GM18951 (cell line): ENCODE measurements at regions not wholly inside any gene's neighbourhood (a gene's known extent, or its start where the extent isn't known, plus 50 kb on each side); places are given as distances from the start of the nearest gene placed in this dataset.

Source experiments
- POLR2A ChIP-seq: IDR thresholded peaks from 4 replicates; pipeline ENCODE4 v1.6.1; 2011; ENCODE audit warnings: mild to moderate bottlenecking; ENCODE audit not compliant: insufficient read length, insufficient read depth; ENCODE audit errors: extremely low read depth
- in situ Hi-C: fragments of 300-500 bp; cut with MboI; formaldehyde crosslinking; loops from one replicate; pipeline ENCODE4 v1.12.0; 2022; ENCODE audit warnings: low sequenced_read_pairs, mixed read lengths, inconsistent platforms; ENCODE audit not compliant: unreplicated experiment

DNA sequence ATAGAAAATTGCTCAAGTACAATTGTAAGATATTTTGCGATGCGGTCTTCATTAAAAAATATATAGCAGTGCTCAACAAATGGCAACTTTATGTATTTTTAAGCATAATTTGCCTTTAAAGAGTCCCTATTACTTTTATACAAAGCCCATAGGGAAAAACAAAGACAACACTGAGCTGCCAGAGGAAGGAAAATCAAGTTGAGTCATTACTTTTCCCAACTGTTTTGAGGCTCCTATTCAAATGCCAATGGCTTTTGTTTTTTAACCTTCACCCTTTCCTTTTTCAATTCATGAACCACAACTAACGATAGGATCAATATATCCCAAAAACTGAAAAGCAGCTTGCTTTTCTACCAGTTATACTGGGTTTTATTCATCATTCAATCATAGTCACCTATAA, 157.6 kb upstream of the PLEKHA5 start:
- in situ Hi-C loops = no loop called here
- no peak for TF ChIP-seq POLR2A

DNA sequence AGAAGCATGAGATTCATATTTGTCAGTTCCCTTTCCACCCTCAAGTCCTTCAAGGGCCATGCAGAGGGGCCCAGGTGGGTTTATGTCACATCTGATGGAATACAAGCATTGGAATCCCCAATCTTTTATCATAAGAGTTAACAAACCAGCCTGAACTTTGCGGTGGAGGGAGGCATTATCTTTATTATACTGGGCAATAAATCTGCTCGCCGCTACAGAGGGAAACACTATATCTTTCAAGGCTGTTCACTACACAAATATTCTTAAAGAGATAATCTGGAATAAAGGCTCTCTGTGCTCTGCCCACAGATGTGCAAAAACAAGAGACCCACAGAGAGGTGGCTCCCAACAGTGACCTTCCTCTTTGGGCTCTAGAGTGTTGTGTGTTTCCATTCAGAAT, 153.6 kb upstream of the PLEKHA5 start:
- no peak for TF ChIP-seq POLR2A
- in situ Hi-C loops = no loop called here

DNA sequence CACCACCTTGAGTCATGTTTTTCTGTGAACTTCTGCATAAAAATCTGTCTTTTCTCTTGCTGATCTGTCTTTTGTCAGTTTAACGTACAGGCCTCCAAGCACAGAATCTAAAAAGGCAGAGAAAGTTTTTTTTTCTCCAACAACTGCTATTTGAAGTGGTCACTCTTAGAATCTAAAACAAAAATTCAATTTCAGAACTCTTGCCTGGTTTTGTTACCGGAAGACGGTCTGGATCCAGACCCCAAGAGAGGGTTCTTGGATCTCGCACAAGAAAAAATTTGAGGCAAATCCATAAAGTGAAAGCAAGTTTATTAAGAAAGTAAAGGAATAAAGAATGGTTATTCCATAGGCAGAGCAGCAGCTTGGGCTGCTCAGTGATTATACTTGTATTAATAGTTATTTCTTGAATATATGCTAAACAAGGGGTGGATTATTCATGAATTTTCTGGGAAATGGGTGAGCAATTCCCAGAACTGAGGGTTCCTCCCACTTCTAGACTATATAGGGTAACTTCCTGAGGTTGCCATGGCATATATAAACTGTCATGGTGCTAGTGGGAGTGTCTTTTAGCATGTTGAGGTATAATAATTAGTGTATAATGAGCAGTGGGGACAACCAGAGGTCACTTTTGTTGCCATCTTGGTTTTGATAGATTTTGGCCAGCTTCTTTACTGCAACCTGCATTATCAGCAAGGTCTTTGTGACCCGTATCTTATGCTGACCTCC, 150.0 kb upstream of the PLEKHA5 start:
- in situ Hi-C loops = no loop called here
- no peak for TF ChIP-seq POLR2A

DNA sequence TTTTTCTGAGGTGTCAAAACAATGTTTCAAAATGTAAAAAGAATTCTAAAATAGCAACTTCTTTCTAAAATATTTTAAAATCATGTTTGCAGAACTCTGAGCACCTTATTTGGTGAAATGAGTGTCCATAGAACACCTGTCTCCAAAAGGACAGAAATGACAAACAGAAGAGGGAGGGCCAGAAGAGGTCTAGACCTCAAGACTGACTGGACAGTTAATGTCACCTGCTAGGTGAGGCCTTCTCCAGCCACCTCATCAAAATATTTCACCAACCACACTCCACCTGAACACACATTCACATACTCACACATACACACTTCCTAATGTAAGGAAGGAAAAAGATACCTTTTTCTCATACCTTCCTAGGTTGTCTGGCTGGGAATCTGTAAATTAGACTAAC, 147.8 kb upstream of the PLEKHA5 start:
- in situ Hi-C loops = no loop called here
- TF ChIP-seq POLR2A = no peak

DNA sequence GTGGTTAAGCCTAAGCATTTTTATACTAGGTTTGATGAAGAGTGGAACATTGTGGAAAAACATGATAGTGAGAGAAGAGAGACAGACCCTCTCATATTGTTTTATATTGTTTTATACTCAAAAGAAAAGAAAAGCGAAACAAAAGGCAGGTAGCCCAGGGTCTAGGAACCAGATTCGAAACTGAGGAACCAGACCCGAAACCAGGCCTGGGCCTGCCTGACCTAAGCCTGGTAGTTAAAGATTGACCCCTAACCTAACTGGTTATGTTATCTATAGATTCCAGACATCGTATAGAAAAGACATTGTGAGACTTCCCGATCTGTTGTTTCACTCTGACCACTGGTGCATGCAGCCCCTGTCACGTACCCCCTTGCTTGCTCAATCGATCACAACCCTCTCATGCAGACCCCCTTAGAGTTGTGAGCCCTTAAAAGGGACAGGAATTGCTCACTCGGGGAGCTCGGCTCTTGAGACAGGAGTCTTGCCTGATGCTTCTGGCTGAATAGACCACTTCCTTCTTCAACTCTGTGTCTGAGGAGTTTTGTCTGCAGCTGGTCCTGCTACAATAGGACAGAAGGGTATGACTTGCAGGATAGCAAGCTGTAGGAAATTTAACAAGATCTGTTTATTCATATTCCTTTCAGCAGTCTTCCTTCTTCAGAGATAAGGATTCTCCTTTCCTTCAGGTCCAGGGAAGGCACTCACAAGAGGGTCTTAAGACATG, 147.1 kb upstream of the PLEKHA5 start:
- no peak for TF ChIP-seq POLR2A
- in situ Hi-C loops = no loop called here

DNA sequence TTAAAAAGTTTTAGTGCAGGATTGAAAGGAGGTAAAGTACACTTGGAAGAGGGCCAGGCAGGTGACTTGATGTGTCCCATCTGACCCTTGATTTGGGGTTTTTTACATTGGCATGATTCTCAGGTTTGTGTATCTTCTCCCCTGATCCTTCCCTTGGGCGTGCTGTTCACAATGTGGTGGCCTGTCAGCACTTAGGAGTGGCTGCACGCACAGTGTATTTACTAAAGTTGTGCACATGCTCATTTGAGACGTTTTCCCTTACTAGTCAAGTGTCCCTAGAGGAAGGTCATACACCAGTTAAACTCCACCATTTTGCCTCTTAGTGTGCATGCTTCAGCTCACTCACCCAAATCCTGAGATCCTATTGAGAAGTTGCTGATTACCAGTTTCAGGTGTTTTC, 145.7 kb upstream of the PLEKHA5 start:
- in situ Hi-C loops = no loop called here
- no peak for TF ChIP-seq POLR2A

DNA sequence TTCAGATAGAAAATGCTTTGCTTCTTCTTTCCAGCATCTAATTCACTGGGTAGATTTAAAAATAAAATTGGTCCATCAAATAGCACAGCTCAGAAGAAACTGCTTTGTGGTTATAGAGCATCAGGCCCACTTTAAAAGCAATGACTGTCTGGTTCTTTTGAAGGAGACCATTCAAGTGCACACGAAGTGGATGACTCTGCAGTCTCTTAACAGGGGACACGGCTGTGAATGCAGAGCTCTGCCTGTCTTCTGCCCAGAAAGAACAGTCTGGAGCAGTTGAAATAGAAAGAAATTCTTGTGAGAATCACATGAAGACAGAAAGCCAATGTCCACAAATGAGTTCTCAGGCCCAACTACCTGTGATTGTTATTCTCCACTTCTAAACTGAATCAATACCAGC, 138.7 kb upstream of the PLEKHA5 start:
- in situ Hi-C loops = no loop called here
- TF ChIP-seq POLR2A = no peak

DNA sequence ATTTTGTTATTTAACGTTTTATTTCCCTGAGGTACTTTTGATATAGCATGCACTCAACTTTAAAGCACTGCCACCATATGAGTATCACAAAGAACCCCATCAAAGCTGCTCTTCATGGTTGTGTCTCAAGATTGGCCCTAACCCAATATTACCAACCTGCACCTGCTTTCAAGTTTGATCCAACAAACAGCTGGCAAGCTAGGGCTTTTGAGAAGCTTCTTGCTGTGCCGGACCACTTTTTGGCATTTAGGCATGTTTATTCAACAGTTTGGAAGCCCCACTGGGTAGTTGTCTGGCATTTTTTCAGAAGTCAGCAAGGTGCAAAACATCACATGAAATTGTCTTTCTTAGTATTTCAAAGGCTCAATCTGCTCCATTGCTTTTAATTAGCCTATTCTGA, 137.2 kb upstream of the PLEKHA5 start:
- in situ Hi-C loops = no loop called here
- no peak for TF ChIP-seq POLR2A

DNA sequence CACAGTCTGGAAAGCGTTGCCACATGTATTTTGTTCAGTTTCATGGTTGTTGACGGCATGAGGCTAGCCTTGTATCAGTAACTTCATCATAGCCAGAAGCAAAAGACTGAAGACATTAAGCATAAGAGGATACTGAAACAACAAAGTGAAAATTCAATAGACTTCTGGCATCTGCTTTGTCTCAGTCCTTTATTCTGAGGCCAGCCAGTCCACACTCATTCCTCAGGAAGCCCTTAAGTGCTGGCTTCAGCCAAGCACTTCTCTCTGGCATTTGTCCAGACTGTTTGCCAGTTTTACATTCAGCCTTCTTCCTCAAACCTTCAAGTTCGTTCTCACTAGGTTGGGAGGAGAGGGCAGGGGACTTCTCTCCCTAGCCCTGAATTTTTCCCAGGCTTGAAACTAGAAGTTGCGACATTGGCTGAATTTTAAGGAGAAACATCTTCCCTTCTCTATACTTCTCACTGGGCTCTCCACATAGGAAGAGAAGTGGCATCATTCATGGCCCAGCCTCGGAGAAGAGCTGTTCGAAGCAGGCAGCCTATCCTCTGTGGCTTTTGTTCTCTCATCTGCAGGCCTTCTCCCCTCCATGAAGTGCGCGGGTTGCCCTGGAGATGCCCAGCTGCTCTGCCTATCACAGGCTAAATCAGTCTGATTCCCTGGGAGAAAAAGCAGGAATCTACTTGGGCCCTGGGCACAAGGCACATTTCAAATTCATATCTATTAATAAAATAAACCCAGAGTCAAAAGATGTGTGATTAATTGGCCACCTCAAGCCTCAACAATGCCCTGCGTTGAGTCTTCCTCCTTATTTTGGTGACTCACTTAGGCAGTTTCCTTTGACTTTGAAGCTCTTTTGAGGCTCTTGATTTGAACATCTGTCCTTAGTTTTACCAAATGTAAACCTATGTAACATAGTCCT, 130.9 kb upstream of the PLEKHA5 start:
- in situ Hi-C loops = no loop called here
- TF ChIP-seq POLR2A = no peak

DNA sequence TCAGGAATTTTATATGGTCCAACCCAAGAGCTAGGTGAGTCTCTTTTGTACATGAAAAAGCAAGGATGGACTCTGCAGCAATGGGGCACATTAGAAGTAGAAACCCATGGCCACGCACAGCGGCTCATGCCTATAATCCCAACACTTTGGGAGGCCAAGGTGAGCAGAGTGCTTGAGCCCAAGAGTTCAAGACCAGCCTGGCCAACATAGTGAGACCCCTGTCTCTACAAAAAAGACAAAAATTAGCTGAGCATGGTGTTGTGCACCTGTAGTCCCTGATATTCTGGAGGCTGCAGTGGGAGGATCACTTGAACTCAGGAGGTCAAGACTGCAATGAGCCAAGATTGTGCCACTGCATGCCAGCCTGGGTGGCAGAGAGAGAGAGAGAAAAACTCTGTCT, 128.7 kb upstream of the PLEKHA5 start:
- in situ Hi-C loops = no loop called here
- TF ChIP-seq POLR2A = no peak

DNA sequence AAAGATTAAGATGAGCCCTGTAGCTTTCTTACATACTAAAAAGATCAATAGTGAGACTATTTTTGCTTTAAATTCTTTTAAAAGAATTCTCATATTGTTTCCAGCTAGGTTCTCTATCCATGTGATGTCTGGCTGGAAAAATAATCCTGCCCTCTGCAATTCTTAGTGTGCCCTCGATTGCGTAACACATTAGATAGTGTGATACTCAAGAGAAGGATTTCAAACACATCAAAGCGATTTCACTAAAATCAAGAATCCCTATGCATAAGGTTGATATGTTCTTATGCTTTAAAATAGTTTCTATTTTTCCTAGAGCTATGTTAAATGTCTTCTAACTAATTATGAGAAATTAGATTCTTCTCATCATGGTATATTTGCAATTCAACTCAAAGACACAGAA, 127.3 kb upstream of the PLEKHA5 start:
- in situ Hi-C loops = no loop called here
- no peak for TF ChIP-seq POLR2A

DNA sequence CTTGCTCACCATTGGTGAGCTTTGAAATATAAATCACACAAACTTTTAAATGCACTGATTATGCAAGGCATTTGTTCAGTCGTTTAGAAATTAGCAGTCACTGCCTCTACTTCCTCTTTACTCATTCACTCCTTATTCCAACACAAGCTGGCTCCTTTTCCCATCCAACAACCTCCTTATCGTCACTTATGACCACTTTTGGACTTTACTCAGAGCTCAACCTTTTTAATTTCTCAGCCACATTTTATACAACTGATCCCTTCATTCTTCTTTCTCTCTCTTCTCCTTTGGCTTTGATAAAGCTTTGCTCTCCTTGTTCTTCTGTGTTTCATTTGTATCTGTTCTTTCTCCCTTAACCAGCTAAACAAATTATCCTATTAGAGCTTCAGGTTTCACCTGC, 126.4 kb upstream of the PLEKHA5 start:
- in situ Hi-C loops = no loop called here
- TF ChIP-seq POLR2A = no peak

DNA sequence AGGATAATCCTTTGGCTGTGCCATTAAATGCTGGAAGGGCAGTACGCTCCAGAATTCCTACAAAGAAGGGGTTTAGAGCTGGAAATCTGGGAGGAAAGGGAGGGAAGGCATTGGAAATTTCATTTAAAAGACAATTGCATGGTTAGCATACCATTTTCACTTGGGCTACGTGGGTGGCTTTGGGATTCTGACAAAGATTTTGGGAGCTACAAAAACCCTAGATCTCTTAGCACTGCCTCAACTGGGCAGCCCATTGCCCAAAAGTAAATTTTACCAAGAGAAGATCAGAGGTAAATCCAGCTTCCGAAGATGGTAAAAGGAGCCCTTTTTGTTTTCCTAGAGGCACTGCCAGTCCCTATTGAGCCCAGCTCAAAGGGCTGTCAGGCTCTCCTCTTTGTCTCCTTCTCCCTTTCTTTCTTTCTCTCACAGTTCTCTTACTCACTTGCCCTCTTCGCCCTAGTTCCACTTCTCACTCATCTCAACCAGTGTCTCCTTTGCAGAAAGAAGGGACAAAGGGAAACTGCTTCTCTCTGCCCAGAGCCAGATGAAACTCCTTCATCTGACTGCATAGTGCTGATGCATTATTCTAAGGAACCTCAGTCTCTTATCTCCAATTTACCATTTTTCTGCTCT, 125.4 kb upstream of the PLEKHA5 start:
- in situ Hi-C loops = no loop called here
- no peak for TF ChIP-seq POLR2A
